DMS53 (cell line): ENCODE measurements at regions not wholly inside any gene's neighbourhood (a gene's known extent, or its start where the extent isn't known, plus 50 kb on each side); places are given as distances from the start of the nearest gene placed in this dataset.

Experiments
- DNase-seq: peaks from one replicate; lab custom pipeline; 2025; lab: John Stamatoyannopoulos, UW

DNA sequence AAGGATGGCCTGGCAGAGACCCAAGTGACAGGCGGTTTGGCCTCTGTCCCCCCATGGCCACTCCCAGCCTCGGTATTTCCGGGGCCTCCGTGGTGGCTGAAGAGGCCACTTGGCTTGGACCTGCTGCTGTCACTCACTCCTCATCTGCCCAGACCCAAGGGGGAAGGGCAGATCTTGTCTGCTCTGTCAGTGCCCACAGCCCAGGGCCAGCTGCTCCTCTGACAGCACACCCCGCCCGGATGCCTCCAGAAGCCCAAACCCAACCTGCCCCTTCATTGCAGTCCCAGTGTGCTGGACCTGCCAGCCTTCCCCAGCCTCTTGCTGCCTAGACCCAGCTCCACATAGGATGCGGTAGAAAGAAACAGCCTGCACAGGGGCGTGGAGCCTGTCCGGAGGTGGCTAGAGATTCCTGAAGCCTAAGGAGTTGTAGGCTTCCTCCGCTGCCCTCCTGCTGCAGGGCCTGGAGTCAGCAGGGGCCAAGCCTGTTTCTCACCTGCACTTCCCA, 52.0 kb downstream of the MAGEF1 start:
- DNase-seq: peak; percentile 56

DNA sequence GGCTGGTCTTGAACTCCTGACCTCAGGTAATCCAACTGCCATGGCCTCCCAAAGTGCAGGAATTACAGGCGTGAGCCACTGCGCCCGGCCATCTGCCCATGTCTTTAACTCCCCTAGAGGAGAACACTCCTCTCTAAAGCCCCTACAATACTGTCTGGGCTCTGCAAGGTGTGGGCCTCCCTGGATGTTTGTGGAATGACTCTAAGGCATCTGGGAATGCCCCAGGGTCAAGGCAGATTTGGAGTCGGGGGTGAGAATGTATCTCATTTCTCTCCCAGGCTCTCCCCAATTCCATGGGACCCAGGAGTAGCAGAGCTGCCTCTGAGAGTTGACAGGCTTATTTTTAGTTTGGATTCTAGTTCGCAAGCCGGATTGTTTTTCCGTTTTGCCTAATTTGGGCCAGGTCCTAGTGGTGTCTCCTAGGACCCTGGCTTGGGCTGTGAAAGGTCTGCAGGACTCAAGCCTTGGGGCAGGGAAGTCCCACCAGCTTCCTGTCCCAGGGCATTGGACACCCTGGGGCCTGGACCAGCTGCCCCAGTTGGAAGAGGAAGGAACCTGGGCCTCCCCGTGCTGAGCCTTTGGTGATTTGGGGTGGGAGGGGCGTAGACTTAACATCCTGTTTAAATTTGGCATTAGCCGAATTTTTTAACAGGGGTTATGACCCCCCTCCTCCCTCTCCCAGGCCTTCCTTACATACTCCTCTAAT, 53.5 kb downstream of the MAGEF1 start:
- DNase-seq: no peak

DNA sequence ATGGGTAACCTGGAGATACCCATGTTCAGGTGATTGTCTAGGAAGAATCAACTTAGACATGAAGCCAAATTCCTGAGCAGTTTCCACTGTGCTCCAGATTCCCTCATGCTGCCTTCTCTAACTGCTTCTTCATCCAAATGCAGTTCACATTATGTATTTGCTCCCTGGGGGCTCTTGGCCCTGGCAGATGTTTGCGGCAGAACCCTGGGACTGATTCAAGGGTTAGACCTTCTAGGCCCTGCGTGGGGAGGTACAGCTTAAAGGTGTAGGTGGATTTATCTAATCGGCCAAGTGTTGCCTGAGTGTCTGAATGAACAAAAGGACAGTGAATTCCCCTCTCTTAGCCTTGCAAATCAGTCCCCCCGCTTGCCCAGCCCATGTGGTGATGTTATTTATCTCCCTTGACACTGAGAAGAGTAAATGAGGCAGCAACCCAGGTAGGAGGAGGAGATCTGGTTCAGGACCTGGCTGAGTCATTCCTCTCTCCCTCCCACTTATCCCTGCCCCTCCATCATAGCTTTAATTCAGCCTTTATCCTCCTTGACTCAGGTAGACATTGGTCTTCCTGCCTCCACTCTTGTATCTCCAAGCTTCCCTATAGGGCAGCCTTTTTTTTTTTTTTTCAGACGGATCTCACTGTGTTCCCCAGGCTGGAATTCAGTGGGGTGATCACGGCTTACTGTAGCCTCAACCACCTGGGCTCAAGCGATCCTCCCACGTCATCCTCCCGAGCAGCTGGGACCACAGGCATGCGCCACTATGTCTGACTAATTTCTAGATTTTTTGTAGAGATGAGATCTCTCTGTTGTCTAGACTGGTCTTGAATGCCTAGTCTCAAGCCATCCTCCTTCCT, 54.8 kb downstream of the MAGEF1 start:
- DNase-seq: peak; percentile 29

DNA sequence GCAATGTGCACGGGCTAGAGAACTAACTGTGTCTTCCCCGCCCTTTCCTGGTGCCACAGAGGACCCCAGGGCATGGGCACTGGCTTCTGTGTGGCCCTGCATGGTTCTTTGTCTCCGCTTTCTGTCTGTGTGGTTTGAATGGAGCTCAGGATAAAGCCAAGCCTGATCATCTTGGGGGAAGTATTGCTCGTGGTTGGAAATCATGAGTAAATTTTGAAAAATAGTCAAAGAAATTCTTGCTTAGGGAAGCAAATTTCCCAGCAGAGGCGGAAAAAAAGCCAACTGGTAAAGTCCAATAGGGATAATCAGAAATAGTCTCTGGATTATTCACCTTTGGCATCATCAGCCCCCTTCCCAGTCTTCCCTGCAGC, 55.4 kb downstream of the MAGEF1 start:
- no peak for DNase-seq

DNA sequence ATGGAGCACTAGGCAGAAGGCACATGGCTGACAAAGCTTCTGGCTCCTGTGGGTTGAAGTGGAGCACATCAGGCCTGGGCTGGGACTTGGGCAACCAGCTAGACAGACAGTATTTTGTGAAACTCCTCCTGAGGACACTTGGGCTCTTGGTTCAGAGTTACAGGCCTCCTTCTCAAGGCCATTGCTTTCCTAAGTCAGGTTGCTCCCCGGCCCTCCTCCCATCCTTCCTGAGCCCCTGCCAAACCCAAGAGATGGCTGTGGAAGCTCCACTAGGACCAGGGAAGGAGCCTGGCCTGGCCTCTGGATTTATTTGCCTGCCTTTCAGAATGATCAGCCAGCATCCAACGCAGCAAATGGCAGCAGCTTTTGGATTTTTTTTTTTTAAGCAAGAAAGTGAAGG, 56.3 kb downstream of the MAGEF1 start:
- DNase-seq: no peak

DNA sequence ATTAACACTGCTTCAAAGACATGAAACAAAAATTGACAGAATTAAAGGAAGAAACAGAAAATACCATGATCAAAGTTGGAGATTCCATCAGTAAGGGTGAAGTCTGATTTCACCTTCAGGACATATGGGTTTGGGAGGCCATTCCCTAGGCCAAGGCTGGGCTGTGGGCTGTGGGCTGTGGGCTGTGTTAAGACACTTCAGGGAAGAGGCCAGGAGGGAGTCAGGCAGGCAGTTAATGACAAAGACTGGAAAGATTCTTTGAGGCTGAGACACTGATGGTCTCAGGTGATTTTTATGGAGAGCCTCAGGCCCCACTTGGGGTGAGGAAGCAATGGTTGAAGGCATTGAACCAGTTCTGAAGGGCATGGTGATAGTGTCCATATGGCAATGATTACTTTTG, 57.5 kb downstream of the MAGEF1 start:
- no peak for DNase-seq

DNA sequence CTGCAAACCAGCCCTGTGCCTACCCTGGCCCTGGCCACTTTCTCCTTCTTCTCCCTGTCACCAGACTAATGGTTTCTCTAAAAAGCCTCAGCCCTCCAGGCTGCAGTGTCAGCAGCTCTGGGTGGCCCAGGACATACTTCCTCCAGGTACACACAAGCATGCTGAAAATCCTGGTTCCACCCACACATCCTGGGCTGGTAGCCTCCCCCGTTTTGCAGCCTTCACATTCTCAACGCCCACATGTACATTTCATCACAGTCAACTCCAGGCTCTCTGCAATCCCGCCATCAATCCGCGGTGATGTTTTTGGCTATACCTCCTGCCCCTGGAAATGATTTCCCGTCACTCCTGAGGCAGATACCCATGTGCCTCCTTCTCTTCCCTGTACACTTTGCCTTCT, 59.4 kb downstream of the MAGEF1 start:
- DNase-seq: no peak

DNA sequence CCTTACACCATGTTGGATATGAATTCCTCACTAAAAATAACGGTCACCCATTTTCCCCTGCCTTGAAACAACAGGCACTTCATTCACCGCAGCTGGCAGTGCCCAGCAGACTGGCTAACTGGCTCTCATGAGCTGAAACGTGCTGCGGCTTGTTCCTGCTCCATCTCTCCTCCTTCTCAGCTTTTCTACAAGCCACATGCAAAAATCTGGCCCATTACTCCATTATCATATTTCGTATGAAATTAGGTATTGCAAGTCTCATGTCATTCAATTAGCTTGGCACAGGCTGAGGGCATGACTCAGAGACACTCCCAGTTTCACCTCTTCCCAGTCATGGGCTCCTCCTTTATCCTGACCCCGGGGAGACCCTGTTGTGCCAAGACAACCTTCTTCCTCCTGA, 60.0 kb downstream of the MAGEF1 start:
- DNase-seq: no peak

DNA sequence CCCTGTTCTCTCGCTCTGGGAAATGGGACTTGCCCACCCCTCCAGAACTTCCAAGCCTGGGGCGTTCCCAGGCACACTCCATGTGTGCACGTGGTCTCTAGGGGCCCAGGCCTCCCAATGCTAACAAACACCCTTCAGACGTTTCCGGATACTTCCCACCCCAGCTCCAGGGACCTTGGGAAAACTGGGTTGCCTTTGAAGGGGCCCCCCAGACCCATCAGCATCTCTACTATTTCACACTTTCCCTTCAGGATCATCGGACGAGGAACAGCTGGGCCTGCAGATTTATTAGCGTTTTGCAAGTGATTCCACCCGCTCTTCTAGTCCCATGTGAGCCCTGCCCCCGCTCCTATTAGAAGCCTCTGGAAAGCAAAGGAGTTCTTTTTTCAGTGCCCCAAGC, 63.2 kb downstream of the MAGEF1 start:
- no peak for DNase-seq

DNA sequence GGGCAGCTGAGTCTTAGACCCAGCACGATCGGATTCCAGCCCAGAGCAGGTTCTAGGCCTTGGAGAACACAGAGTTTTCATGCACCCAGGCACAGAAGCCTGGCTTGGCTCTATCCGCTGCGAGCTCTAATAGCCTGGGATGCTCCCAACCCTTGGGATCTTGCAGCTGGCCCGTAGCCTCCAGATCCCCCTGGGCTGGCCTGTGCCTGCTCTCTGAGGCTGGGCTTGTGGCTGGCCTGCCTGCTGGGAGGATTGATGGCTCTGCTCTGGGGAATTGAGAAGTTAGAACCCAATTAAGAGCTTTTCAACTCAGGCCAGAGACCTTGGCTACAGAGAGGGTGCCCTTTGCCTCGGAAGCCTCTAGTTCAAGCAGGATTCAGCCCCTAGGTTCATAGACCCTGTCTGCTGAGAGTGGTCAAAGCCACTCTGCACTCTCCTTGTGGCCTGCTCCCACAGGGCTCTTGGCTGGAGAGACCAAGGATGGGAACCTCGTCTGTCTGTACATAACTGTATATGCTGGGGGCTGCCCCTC, 64.4 kb downstream of the MAGEF1 start:
- DNase-seq: no peak

DNA sequence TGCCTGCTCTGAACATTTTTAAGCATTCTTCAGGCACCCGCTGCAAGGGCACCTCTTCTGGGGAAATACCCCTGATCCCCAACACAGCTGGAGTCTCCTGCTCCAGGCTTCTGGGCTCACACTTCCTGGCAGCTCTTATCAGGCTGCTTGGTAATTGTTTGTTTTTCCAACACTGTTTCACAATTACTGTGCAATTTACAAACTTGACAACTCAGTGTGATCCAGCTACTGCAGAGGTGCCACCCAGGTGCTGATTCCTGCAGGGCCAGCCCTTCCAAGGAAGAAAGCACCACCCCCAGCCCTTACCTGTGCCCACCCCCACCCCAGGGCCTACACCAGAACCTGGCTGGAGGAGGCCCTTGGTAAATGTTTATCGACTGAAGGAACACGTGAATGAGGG, 66.5 kb downstream of the MAGEF1 start:
- peak; percentile 58 for DNase-seq

DNA sequence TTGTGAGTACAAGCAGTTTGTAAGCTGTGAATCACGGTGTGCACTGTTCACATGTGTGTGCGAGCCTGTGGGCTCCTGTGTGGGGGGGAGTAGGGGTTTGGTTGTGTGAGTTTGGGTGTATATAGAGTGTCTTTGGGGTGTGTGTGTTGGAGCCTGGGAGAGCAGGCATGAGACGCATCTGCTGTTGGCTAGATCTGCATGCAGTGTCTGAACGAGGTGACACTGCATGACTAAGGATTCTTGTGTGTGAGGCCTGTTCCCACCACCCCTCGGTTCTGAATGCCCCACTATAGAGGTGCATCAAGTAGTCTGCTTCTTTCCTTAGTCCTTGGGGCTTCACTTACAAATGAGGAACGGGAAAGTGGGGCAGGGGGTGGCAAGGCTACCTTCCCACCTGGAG, 68.4 kb downstream of the MAGEF1 start:
- peak; percentile 26 for DNase-seq

DNA sequence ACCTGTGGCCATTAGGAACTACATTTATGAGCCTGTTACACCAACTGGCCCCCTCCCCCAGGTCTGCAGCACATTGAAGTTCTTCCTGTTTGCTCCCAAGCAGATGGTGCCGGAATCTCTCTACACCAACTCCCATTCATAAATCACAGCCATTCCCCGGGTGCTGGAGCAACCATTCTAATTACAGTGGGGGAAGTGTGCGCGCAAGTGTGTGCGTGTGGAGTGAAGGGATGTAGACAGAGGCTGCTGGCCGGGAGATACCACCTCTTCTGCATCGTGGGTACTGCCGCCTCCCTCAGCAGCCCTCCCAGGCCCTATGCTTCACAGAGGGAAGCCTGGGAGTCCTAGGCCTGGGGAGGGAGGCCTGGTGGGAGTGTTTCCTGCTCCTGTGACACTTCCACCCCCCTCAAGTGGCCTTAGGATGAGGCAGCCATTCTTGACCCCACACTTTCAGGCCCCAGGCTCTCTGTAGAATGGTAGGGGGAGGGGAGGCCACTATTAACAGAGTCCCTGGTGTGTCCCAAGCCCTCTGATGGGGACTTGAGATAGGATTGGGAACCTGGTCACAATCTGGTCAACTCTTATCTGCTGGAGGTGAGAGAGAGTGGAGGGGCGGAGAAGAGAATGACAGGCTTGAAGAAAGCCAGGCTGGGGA, 69.1 kb downstream of the MAGEF1 start:
- no peak for DNase-seq

DNA sequence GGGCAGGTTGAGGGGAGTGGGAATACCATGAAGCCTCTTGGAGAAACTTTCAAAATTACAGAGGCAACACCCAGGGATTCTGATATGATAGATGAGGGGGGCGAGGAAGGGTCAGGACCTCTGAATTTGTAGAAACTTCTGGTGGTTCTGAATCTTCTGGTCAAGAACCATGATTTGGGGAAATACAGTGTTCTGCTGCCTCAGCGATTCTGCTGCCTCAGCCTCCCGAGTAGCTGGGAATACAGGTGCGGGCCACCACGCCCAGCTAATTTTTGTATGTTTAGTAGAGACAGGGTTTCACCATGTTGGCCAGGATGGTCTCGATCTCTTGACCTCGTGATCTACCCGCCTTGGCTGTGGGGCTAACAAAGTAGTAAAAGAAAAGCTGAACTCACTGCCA, 70.4 kb downstream of the MAGEF1 start:
- DNase-seq: no peak

DNA sequence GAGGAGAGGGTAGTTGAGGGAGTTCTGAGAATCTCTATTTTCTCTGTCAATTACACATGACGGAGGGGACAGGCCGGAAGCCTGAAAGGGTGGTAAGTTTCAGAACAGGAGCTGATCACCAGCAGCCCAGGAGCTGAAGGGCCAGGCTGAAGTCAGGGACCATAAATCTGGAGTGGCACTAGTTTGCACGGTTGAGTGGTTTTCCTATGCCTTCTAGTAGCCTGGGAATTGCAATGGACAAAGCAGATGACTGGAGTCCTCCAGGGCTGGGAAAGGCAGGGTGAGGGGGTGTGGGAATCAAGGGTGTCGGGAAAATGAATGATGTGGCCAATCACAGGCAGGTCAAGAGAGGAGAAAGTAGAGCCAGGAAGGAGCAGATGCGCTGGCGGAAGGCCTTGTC, 72.5 kb downstream of the MAGEF1 start:
- DNase-seq: peak; percentile 60

DNA sequence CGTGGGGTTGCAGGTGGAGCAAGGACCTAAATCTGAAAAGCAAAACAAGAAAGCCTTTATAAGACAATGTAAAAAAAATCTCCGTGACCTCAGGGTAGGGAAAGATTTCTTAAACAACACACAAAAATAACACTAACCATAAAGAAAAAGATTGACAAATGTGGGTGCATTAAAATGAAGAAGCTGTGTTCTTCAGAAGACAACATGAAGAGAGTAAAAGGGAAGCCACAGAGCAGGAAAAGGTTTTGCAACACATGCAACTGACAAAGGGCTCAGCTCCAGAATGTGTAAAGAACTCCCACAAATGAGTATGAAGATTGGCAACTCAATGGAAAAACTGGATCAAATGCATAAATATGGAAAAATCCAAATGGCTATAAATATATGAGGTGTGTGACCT, 74.2 kb downstream of the MAGEF1 start:
- no peak for DNase-seq

DNA sequence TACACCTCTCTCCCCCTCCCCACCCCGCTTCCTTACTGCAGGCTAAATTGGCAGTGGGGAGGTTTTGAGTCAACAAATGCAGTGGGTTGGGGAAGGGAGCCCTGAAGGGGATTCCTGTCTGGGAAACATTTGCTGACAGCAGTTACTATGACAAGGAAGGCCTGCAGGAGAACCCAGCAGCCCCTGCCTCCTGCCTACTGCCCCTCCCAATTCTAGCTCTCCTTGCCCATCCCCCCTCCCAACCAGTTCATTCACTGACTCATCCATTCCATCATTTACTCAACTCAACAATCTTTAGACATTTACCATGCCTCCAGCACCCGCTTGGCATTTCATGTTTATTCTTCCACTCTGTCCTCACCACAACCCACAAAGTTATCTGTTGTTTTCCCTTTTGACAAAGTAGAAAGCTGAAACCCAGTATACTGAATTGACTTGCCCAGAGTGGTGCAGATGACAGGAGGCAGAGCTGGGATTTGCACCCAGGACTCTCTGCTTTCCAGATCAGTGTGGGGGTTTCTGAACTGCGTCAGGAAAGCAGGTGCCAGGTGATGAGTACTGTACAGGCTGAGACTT, 75.0 kb downstream of the MAGEF1 start:
- peak; percentile 14 for DNase-seq

DNA sequence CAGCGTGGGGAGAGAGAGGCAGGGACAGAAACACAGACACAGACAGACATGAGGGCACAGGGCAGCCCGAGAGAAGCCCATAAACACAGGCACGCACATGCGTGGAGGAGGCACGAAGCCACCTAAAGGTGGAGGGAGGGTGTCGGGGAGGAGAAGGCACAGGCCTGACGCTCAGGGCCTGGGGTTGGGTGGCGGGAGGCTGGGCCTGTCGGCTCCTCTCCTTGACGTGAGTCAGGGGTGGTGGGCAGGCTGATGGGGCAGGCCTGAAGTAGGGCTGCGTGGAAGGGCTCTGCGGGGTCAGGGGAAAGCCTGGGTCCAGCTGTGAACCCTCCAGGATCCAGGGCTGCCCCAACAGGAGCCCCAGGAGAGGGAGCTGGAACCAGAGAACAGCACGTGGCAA, 74.2 kb downstream of the EPHB3 start:
- no peak for DNase-seq

DNA sequence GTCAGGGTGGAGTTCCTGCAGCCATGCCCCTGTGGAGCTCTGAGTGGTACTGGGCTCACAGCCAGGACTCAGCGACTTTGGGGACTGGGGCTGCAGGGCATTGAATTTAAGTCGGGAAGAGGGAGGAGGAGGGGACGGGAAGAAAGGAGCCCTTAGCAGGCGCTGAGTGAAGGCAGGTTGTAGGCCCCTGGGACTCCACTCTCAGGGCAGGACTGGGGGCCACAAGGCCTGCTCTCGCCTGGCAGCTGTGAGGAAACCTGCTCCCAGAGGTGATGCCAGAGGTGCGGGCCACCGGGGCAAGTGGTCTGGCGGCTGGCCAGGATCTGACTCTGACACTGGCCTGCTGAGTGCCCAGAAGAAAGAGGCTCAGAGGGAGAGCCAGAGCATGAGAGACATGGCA, 73.5 kb downstream of the EPHB3 start:
- peak; percentile 56 for DNase-seq

DNA sequence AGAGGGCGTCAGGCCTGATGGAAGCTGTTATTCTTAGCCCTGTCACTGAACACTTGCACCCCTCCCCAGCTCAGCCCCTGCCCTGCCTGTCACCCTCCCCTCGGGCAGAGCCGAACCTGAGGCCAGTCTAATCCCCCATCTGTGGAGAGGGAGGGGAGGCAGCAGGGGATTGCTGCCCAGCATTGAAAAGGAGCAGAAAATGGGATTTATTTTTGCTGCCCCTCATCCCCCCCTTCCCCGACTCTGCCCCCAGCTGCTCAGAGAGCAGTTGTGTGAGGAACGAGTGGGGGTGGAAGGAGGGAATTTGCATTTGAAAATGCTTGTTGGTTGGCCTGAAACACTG, 71.6 kb downstream of the EPHB3 start:
- DNase-seq: no peak

DNA sequence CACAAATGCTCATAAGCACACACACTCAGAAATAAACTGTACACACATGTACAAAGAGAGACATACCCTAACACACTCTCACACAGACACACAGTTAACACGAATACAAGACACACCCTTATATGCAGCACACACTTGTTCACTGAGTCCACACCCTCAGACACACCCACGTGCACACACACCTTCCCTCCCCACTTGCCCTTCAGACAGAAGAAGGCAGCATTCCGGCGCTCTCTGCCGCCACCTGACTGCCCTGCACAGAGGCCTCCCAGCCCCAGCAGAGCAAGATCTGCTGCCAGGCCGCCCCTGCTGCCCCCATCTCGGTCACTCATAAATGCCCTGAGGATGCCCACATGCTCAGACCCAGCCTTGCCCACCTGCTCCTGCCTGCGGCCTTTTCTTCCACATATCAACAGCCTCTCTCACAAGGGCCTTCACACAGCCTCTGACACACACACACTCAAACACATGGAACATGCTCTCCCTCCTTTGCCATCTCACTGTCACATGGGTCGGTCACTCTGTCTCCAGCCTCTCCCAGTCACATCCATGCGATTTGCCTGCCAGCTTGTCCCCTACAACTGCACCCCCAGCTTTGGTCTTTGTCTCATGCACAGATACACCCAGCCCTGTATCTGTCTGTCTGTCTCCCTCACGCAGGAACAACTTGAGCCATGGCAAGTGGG, 71.1 kb downstream of the EPHB3 start:
- no peak for DNase-seq
